ENCODE measurements at regions not wholly inside any gene's neighbourhood (a gene's known extent, or its start where the extent isn't known, plus 50 kb on each side); places are given as distances from the start of the nearest gene placed in this dataset.

- no peak for ATAC-seq
- 55% methylated on average over 3 of the region's 3 CpGs for WGBS (ENCODE audit: missing lambda C conversion rate)
- DNase-seq (ENCODE audit: low read depth in 1 of 2, low spot score in 1 of 2), result no peak
- H3K9me3 ChIP-seq, result no peaks in the 10 kb centered on the region
- no peak overlapping the region for H3K4me2 ChIP-seq
- H3K4me3 ChIP-seq, result no peak overlapping the region
- TF ChIP-seq HEYL (CRISPR knock-in tag; IDR thresholded peaks at IDR 0.05), result no peak
- no peak for TF ChIP-seq REST (IDR thresholded peaks at IDR 0.05)
- TF ChIP-seq RNF2 (IDR thresholded peaks at IDR 0.05; ENCODE audit: borderline replicate concordance, low read depth), result no peak
- TF ChIP-seq, protein P1, sequence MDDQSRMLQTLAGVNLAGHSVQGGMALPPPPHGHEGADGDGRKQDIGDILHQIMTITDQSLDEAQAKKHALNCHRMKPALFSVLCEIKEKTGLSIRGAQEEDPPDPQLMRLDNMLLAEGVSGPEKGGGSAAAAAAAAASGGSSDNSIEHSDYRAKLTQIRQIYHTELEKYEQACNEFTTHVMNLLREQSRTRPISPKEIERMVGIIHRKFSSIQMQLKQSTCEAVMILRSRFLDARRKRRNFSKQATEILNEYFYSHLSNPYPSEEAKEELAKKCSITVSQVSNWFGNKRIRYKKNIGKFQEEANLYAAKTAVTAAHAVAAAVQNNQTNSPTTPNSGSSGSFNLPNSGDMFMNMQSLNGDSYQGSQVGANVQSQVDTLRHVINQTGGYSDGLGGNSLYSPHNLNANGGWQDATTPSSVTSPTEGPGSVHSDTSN (IDR thresholded peaks at IDR 0.05), result no peak
- TF ChIP-seq, protein P2, sequence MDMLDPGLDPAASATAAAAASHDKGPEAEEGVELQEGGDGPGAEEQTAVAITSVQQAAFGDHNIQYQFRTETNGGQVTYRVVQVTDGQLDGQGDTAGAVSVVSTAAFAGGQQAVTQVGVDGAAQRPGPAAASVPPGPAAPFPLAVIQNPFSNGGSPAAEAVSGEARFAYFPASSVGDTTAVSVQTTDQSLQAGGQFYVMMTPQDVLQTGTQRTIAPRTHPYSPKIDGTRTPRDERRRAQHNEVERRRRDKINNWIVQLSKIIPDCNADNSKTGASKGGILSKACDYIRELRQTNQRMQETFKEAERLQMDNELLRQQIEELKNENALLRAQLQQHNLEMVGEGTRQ (IDR thresholded peaks at IDR 0.05), result no peak
- TF ChIP-seq ZFP36 (IDR thresholded peaks at IDR 0.05; ENCODE audit: borderline replicate concordance, partially characterized antibody), result no peak
- no peak for TF ChIP-seq BCL3 (IDR thresholded peaks at IDR 0.05)
- no peak for TF ChIP-seq SMC3 (IDR thresholded peaks at IDR 0.05)
- TF ChIP-seq ESRRA (IDR thresholded peaks at IDR 0.05; ENCODE audit: borderline replicate concordance, low read length), result no peak
- TF ChIP-seq CHD2 (IDR thresholded peaks at IDR 0.05; ENCODE audit: low read length, partially characterized antibody), result no peak
- TF ChIP-seq JUNB (IDR thresholded peaks at IDR 0.05), result no peak
- TF ChIP-seq CTCF (IDR thresholded peaks at IDR 0.05), result no peak
- TF ChIP-seq EP300 (IDR thresholded peaks at IDR 0.05), result no peak
- no peak for TF ChIP-seq EHMT2 (IDR thresholded peaks at IDR 0.05; ENCODE audit: low read depth)
- TF ChIP-seq BHLHE40 (IDR thresholded peaks at IDR 0.05; ENCODE audit: low read depth, low read length), result no peak
- no peak for TF ChIP-seq TFCP2L1 (CRISPR knock-in tag; IDR thresholded peaks at IDR 0.05)
- no peak for TF ChIP-seq JUN (IDR thresholded peaks at IDR 0.05)
- no peak for TF ChIP-seq NFE2L2 (conservative IDR thresholded peaks at IDR 0.05; ENCODE audit: low read length)
- TF ChIP-seq CHD4 (IDR thresholded peaks at IDR 0.05; ENCODE audit: borderline replicate concordance), result no peak
- FAIRE-seq, result no peak
- H3K27ac ChIP-seq, result no peak overlapping the region
- POLR2A ChIA-PET, result no interaction called here
- H3K4me1 ChIP-seq, result no peaks in the 10 kb centered on the region
- CTCF ChIA-PET, result no interaction called here
Measured at GRCh38 chr3:152620395-152620794, 214.5 kb upstream of the P2RY1 start.

All from A549 (cell line).